ENCODE measurements at regions not wholly inside any gene's neighbourhood (a gene's known extent, or its start where the extent isn't known, plus 50 kb on each side); places are given as distances from the start of the nearest gene placed in this dataset.

GRCh38 chr5:3347741-3348140 is 247.9 kb upstream of the IRX1 start:
- no peak overlapping the region for H3K27ac ChIP-seq
- H3K4me1 ChIP-seq (replicated peaks), result no peaks in the 10 kb centered on the region
- DNase-seq (ENCODE audit: low spot score), result no peak
- no peak for TF ChIP-seq POLR2A (IDR thresholded peaks at IDR 0.05)
- no peak for TF ChIP-seq POLR2AphosphoS5 (IDR thresholded peaks at IDR 0.05)
- TF ChIP-seq, protein P1, sequence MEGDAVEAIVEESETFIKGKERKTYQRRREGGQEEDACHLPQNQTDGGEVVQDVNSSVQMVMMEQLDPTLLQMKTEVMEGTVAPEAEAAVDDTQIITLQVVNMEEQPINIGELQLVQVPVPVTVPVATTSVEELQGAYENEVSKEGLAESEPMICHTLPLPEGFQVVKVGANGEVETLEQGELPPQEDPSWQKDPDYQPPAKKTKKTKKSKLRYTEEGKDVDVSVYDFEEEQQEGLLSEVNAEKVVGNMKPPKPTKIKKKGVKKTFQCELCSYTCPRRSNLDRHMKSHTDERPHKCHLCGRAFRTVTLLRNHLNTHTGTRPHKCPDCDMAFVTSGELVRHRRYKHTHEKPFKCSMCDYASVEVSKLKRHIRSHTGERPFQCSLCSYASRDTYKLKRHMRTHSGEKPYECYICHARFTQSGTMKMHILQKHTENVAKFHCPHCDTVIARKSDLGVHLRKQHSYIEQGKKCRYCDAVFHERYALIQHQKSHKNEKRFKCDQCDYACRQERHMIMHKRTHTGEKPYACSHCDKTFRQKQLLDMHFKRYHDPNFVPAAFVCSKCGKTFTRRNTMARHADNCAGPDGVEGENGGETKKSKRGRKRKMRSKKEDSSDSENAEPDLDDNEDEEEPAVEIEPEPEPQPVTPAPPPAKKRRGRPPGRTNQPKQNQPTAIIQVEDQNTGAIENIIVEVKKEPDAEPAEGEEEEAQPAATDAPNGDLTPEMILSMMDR (IDR thresholded peaks at IDR 0.05), result no peak
- no peaks in the 10 kb centered on the region for H3K36me3 ChIP-seq
- intact Hi-C loops (cut with DNase I), result no loop called here
- H3K27me3 ChIP-seq (replicated peaks; ENCODE audit: insufficient read depth), result no peaks in the 10 kb centered on the region
- no peaks in the 10 kb centered on the region for H3K9me3 ChIP-seq
- H3K4me3 ChIP-seq, result no peak overlapping the region
- WGBS, result 95% methylated on average over 5 of the region's 5 CpGs

DNA sequence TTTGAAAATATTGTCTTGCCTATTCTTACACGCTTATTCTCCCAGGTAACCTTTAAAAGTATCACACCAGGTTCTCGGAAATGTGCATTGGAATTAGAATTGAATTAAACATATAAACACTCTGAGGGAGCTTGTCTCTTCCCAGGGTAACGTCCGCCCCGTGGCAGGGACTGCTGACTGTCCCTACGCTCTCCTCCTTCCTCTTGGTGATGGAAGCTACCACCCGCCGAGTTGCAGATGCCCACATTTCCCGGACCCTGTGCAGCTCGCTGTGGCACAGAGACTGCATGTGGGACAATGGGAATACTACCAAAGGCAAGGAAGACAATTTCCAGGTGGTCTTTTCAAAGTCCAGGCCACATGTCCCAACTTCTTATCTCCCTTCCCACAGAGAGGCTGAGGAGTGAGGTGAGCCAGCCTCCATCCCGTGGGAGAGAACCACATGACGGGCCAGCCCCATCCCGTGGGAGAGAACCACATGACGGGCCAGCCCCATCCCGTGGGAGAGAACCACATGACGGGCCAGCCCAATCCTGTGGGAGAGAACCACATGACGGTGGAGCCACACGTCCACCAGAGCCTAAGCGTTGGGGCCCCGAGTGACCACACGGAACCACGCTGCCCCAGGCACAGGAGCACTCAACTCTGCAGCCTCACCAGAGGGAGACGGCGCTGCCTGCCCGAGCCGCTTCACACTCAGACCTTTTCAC is 249.4 kb upstream of the IRX1 start:
- H3K4me1 ChIP-seq (replicated peaks), result no peaks in the 10 kb centered on the region
- H3K9me3 ChIP-seq, result no peaks in the 10 kb centered on the region
- DNase-seq (ENCODE audit: low spot score), result no peak
- no peaks in the 10 kb centered on the region for H3K36me3 ChIP-seq
- intact Hi-C loops (cut with DNase I), result no loop called here
- 94% methylated on average over 26 of the region's 26 CpGs for WGBS
- no peak overlapping the region for H3K4me3 ChIP-seq
- H3K27ac ChIP-seq, result no peak overlapping the region
- H3K27me3 ChIP-seq (replicated peaks; ENCODE audit: insufficient read depth), result no peaks in the 10 kb centered on the region
- TF ChIP-seq POLR2AphosphoS5 (IDR thresholded peaks at IDR 0.05), result no peak
- TF ChIP-seq, protein P1 (IDR thresholded peaks at IDR 0.05), result no peak
- TF ChIP-seq POLR2A (IDR thresholded peaks at IDR 0.05), result no peak

GRCh38 chr5:3345195-3345594 is 250.4 kb upstream of the IRX1 start:
- no peak for DNase-seq (ENCODE audit: low spot score)
- WGBS, result 97% methylated on average over 7 of the region's 8 CpGs

GRCh38 chr5:3344671-3345070 is 251.0 kb upstream of the IRX1 start:
- WGBS, result 85% methylated on average over 11 of the region's 11 CpGs
- H3K27me3 ChIP-seq (replicated peaks; ENCODE audit: insufficient read depth), result no peaks in the 10 kb centered on the region
- no peak for DNase-seq (ENCODE audit: low spot score)
- H3K4me1 ChIP-seq (replicated peaks), result no peaks in the 10 kb centered on the region
- no peaks in the 10 kb centered on the region for H3K36me3 ChIP-seq
- H3K9me3 ChIP-seq, result no peaks in the 10 kb centered on the region
- no peak overlapping the region for H3K27ac ChIP-seq
- intact Hi-C loops (cut with DNase I), result no loop called here
- no peak overlapping the region for H3K4me3 ChIP-seq
- no peak for TF ChIP-seq POLR2A (IDR thresholded peaks at IDR 0.05)
- TF ChIP-seq POLR2AphosphoS5 (IDR thresholded peaks at IDR 0.05), result no peak
- TF ChIP-seq, protein P1 (IDR thresholded peaks at IDR 0.05), result no peak

More at GRCh38 chr5:3345195-3345594, 250.4 kb upstream of the IRX1 start:
- TF ChIP-seq POLR2A (IDR thresholded peaks at IDR 0.05) (no peak), POLR2AphosphoS5 (IDR thresholded peaks at IDR 0.05) (no peak)
- TF ChIP-seq, protein P1 (IDR thresholded peaks at IDR 0.05), result no peak
- Histone ChIP-seq H3K36me3 (no peaks in the 10 kb centered on the region), H3K27ac (no peak overlapping the region), H3K9me3 (no peaks in the 10 kb centered on the region), H3K27me3 (replicated peaks; ENCODE audit: insufficient read depth) (no peaks in the 10 kb centered on the region), H3K4me1 (replicated peaks) (no peaks in the 10 kb centered on the region), H3K4me3 (no peak overlapping the region)
- intact Hi-C loops (cut with DNase I), result no loop called here

GRCh38 chr5:3343911-3344310 is 251.7 kb upstream of the IRX1 start:
- Histone ChIP-seq H3K27me3 (replicated peaks; ENCODE audit: insufficient read depth) (no peaks in the 10 kb centered on the region), H3K36me3 (no peaks in the 10 kb centered on the region), H3K4me3 (no peak overlapping the region), H3K27ac (no peak overlapping the region), H3K4me1 (replicated peaks) (no peaks in the 10 kb centered on the region), H3K9me3 (no peaks in the 10 kb centered on the region)
- TF ChIP-seq POLR2AphosphoS5 (IDR thresholded peaks at IDR 0.05), result no peak
- TF ChIP-seq, protein P1 (IDR thresholded peaks at IDR 0.05), result no peak
- TF ChIP-seq POLR2A (IDR thresholded peaks at IDR 0.05), result no peak
- intact Hi-C loops (cut with DNase I), result no loop called here
- DNase-seq (ENCODE audit: low spot score), result no peak
- WGBS, result 87% methylated on average over 6 of the region's 6 CpGs
